SK-MEL-5 (cell line): ENCODE measurements at regions not wholly inside any gene's neighbourhood (a gene's known extent, or its start where the extent isn't known, plus 50 kb on each side); places are given as distances from the start of the nearest gene placed in this dataset.
"Not testable (repeated sequence)": the region's sequence is repeated elsewhere in the genome, so short reads cannot be mapped to it uniquely, and the experiment has no call there.

ENCODE experiments used
- DNase-seq: peaks from one replicate; pipeline ENCODE4 v3.0.0-alpha.2; 2016; ENCODE audit warnings: low read depth, low spot score
- in situ Hi-C: cut with HindIII; loops from 2 replicates; pipeline ENCODE4 v1.10.0; 2016; ENCODE audit warnings: low sequenced_read_pairs, high pct_unique_total_duplicates, low pct_unique_long_range_greater_than_20kb

- in situ Hi-C loops, DNase-seq: not testable (repeated sequence)
Measured at GRCh38 chr14:105928171-105929111, 402.1 kb downstream of the TMEM121 start.

GRCh38 chr14:105929327-105930081 lies 403.1 kb downstream of the TMEM121 start:
- DNase-seq, result no peak
- in situ Hi-C loops, result no loop called here

- peak; percentile 0 for DNase-seq
- in situ Hi-C loops, result no loop called here
Measured at GRCh38 chr14:105930572-105930971, 404.2 kb downstream of the TMEM121 start.

- peak; percentile 25 for DNase-seq
- in situ Hi-C loops, result no loop called here
Measured at GRCh38 chr14:105931808-105932483, 405.6 kb downstream of the TMEM121 start.

- in situ Hi-C loops, result no loop called here
- DNase-seq, result no peak
Measured at GRCh38 chr14:105933238-105933637, 406.9 kb downstream of the TMEM121 start.

GRCh38 chr14:105935384-105935783 lies 409.0 kb downstream of the TMEM121 start:
- no peak for DNase-seq
- in situ Hi-C loops, result no loop called here

GRCh38 chr14:105937253-105938054 lies 411.1 kb downstream of the TMEM121 start:
- no peak for DNase-seq
- in situ Hi-C loops, result no loop called here

- in situ Hi-C loops, result no loop called here
- no peak for DNase-seq
Measured at GRCh38 chr14:105938055-105938863, 411.9 kb downstream of the TMEM121 start.

- DNase-seq, result no peak
Measured at GRCh38 chr14:105938959-105939358, 412.6 kb downstream of the TMEM121 start.

GRCh38 chr14:105939810-105940508 lies 413.6 kb downstream of the TMEM121 start:
- no peak for DNase-seq
- in situ Hi-C loops, result no loop called here

More at GRCh38 chr14:105938959-105939358, 412.6 kb downstream of the TMEM121 start:
- in situ Hi-C loops, result no loop called here

- in situ Hi-C loops, result no loop called here
- no peak for DNase-seq
Measured at GRCh38 chr14:105940534-105941225, 414.3 kb downstream of the TMEM121 start.

GRCh38 chr14:105941226-105942166 lies 415.1 kb downstream of the TMEM121 start:
- in situ Hi-C loops, result no loop called here
- DNase-seq, result no peak

GRCh38 chr14:105942725-105943124 lies 416.3 kb downstream of the TMEM121 start:
- DNase-seq, in situ Hi-C loops: not testable (repeated sequence)

GRCh38 chr14:105943973-105944602 lies 417.7 kb downstream of the TMEM121 start:
- DNase-seq, result peak; percentile 13
- in situ Hi-C loops, result no loop called here
